ENCODE measurements at regions not wholly inside any gene's neighbourhood (a gene's known extent, or its start where the extent isn't known, plus 50 kb on each side); places are given as distances from the start of the nearest gene placed in this dataset.
"Not testable (repeated sequence)": the region's sequence is repeated elsewhere in the genome, so short reads cannot be mapped to it uniquely, and the experiment has no call there.

- no peak for DNase-seq
Measured at GRCh38 chr4:117014236-117014635, 71.1 kb downstream of the TRAM1L1 start.

DNA sequence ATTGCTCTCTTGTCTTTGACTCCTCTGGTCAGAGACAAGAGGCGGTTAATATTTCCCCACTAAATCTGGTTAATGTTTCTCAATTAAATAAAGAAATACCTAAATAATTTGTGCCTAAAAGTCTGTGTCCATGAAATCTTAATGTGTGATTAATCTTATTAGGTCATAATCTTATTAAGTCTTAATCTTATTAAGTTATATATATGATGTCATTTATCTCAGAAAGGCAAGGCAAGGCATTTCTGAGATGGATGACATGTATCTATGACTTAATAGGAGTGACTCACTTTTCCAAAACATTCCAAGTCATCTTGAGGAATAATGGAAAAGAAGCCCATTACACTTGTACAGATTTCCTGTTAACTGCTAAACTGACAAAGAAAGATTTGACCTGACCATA is 74.7 kb downstream of the TRAM1L1 start:
- DNase-seq = no peak

DNA sequence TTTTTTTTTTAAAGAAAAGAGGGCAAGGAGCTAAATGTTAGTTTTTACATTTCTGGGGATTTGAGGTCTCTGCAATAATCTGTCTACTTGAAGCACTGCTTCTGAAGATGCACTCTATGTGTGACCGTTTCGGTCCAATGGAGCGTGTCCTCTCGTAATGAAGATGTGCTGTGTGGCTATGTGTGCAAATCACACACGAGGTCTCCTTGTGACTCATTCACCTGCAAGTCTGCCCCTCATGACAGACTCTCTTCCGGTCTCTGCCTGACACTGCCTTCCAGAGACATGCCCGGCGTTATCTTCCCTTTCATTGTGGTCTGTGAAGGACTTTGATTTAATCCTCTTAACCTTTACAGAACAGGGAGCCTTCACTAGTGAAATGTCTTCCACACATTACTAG is 84.3 kb downstream of the TRAM1L1 start:
- DNase-seq = no peak

GRCh38 chr4:116982656-116983055 is 102.7 kb downstream of the TRAM1L1 start:
- no peak for DNase-seq

- DNase-seq = not testable (repeated sequence)
Measured at GRCh38 chr4:116980436-116980835, 104.9 kb downstream of the TRAM1L1 start.

DNA sequence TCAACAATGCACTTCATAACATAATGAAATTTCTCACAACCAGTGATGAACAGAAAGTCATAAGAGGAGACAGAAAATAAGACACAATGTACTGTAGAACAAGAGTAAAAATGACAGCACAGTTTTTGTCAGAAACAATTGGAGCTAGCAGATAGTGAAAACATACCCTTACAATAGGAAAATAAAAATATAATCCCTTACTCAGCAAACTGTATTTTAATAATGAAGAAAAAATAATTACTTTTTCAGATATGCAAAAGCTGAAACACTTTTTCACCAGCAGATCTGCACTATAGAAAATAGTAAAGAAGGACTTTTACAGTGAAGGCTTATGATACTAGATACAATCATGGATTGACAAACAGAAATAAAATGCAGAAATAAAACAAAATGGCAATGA is 126.3 kb downstream of the TRAM1L1 start:
- no peak for DNase-seq

- DNase-seq = no peak
Measured at GRCh38 chr4:116953947-116954346, 131.4 kb downstream of the TRAM1L1 start.

DNA sequence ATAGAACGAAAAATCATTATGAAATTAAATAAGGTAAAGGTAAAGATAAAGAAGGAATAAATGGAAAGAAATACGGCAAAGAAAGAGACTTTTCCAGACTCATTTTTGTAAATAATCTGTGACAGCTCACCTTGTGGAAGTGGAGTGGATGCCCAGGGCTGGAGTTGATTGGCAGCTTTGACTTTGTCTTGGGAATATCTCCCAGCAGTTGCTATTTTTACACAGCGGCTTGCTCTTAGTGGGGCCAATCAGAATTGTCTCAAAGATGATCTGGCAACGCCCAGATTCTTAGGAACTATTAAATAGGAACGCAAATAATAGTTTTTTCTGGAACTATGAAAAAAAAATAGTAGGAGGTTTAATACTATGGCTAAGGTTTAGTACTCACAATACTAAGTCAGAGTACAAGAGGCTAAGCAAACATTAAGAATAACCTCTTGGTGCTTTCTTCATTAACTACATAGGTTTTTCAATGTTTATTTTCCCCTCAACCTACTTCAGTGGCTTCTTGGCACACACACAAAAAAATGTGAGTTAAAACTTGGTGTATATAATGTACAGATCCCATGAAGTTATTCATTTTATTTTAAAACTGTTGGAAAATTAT is 132.7 kb downstream of the TRAM1L1 start:
- no peak for DNase-seq

DNA sequence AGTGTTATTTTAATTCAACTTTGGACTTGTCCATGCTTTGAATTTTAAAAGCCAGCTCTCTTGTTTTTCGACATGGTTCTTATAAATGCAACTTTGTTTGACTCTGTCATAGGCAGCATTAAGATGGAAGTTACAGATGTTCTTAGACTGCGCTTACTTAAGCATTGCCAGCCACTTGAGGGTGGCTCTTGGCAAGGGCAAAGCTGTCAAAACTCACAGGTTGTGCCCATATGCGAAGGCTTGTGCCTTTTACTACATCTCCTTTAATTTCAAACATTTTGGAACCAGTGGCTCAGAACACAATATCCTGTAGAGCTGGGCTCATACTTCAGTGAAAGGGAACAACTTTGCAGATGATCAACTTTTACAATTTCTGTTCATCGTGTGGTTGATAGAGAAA is 135.5 kb downstream of the TRAM1L1 start:
- DNase-seq = no peak

DNA sequence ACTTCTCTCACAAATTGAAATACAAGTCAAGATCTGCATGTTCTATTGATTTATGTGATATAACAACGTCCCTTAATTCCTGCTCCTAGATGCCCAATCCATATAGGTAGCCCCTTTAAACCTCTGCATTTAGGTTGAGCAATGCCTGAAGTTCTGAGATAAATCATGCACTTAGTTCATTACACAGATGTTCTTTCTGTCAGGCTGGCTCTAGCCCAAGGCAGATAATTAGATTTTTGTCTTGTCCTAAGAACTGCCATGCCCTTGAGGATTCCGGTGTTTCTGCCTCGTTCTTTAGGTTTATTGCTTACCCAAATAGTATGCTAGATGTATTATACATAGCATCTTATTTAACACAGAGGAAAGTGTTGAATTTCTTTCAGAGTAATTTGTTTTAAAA is 143.1 kb downstream of the TRAM1L1 start:
- DNase-seq = no peak

DNA sequence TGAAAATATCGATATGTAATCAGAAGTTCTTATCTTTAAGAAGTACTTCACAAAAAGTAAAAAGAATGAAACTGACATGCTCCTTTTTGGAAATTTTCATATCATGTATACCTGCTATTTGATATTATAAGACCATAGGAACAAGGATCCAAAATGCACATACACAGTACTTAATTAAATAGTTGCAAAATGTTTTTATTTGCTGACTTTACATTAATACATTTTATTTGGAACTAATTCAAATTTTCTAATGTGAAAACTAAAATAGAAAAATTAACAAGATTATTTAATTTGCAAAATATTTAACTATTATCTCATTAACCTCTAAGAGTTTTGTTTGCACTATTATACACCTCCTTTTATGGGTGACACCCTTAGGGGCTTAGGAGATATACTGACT is 155.0 kb downstream of the TRAM1L1 start:
- DNase-seq = no peak

- peak; percentile 18 for DNase-seq
Measured at GRCh38 chr4:116926631-116927295, 158.6 kb downstream of the TRAM1L1 start.

DNA sequence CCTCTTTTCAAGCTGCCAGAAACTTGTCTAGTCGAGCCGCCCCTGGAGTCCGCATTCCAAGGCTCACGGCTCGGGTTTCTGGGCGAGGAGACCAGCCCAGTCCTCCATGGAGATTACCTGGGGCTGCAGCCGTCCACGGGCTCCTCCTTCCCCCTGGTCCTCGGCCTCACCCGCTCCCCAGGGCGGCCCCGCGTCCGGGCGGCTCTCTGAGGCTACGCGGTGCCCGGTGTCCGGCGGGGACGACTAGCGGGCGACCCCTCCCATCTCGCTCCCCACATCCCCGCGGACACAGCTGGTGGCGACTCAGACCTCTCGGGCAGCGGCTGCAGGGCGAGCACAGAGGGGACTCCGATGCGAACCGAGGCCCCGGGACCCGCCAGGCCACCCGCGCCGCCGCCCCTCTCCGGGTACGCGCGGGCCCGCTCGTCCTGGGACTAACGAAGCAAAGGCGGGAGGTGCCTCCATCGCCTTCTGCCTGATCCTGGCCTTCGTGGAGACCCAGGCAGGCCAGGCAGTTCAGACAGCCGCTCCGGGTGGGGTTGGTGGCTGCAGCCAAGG is 159.4 kb downstream of the TRAM1L1 start:
- no peak for DNase-seq

- no peak for DNase-seq
Measured at GRCh38 chr4:116923389-116923788, 162.0 kb downstream of the TRAM1L1 start.

GRCh38 chr4:116913451-116913850 is 171.9 kb downstream of the TRAM1L1 start:
- no peak for DNase-seq

DNA sequence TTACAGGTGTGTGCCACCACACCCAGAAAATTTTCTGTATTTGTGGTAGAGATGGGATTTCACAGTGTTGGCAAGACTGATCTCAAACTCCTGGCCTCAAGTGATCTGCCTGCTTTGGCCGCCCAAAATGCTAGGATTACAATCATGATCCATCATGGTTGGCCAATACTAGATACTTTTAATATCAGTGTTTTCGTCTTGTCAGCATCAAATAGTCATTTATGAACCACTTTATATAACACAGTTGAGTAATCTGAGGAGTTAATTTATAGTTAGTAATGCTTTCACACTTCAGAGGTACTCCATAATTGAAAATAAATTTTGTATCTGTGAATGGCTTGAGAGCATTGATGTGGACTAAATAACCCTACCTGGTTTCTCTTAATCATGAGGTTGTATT is 178.6 kb downstream of the TRAM1L1 start:
- no peak for DNase-seq

- no peak for DNase-seq
Measured at GRCh38 chr4:116899561-116899960, 185.8 kb downstream of the TRAM1L1 start.

DNA sequence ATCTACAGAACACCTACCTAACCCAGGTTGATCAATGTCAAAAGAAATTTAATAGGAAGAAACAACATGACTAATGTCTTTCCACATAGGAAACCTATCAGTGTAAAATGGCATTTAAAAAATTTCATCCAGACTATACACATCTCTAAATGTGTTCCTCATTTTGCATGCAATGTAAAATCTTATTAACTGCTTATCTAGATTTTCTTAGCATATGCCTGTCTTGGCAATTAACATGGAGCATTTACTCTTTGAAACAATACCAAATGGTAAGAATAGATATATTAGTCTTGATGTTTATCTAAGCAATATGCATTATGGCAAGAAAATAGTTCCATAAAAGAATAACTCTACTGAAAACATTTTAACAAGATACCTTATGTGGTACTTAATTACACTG is 199.8 kb downstream of the TRAM1L1 start:
- DNase-seq = no peak

- no peak for DNase-seq
Measured at GRCh38 chr4:116882503-116882902, 202.9 kb downstream of the TRAM1L1 start.

GRCh38 chr4:116881077-116881476 is 204.3 kb downstream of the TRAM1L1 start:
- no peak for DNase-seq

DNA sequence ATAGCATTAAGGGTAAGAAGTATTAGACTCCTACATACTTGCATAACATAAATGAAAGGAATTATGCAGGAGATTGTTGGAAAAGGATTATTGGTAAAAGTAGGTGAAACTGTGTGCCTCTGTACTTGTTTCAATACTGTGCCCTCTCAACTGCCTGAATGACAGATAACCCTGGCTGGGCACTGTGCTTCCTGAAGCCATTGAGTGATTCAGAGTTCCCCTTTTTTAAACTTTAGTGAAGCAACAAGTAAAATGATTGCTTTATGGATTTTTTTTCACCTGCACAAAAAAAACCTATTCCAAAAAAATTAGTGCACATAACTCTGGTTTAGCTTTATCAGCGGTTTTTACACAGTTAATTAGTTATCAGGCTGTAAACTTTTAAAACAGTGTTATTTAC is 204.8 kb downstream of the TRAM1L1 start:
- no peak for DNase-seq

GRCh38 chr4:116878280-116878679 is 207.1 kb downstream of the TRAM1L1 start:
- DNase-seq = no peak

DNA sequence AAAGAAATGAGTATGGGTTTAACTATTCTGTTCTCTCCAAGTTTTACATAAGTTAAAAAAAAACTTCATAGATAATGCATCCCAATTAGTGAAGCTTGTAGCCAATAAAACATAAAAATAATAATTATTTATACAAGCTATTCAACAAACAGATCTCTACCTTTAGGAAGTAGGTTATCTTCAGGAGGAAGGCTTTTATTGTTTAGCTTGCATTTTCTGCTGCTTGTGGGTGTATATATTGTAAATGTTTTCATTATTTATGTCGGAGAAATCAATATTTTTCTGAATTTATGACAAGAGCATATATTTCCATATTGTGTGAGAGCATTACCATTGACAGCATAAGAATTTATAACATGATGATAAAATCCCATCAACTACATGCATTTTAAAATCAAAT is 208.3 kb downstream of the TRAM1L1 start:
- DNase-seq = no peak

GRCh38 chr4:116872941-116873340 is 212.4 kb downstream of the TRAM1L1 start:
- no peak for DNase-seq

GRCh38 chr4:116872308-116872707 is 213.1 kb downstream of the TRAM1L1 start:
- DNase-seq = no peak
